GM23248 (cell line): ENCODE measurements at regions not wholly inside any gene's neighbourhood (a gene's known extent, or its start where the extent isn't known, plus 50 kb on each side); places are given as distances from the start of the nearest gene placed in this dataset.

Experiments
- DNase-seq: peaks from one replicate; pipeline ENCODE4 v3.0.0-alpha.2; 2015
- H2AFZ ChIP-seq: fragments of 200-600 bp; sonication (generic); 2 replicates; pipeline ENCODE4 v1.6.1; 2016; ENCODE audit warnings: antibody characterized with exemption
- H3F3A ChIP-seq: fragments of 200-600 bp; sonication (generic); 2 replicates; pipeline ENCODE4 v1.6.1; 2016; ENCODE audit warnings: mild to moderate bottlenecking, antibody characterized with exemption, mixed run types; ENCODE audit not compliant: insufficient read depth
- H3K27ac ChIP-seq: fragments of 200-600 bp; sonication (generic); 2 replicates; pipeline ENCODE4 v1.5.1; 2016; ENCODE audit warnings: mild to moderate bottlenecking
- H3K27me3 ChIP-seq: fragments of 200-600 bp; sonication (generic); replicated peaks from 2 replicates; pipeline ENCODE4 v1.6.1; 2016; ENCODE audit warnings: mild to moderate bottlenecking; ENCODE audit not compliant: insufficient read depth
- H3K36me3 ChIP-seq: fragments of 200-600 bp; sonication (generic); 2 replicates; pipeline ENCODE4 v1.6.1; 2016; ENCODE audit warnings: low read depth, mild to moderate bottlenecking
- H3K4me1 ChIP-seq: fragments of 200-600 bp; sonication (generic); 2 replicates; pipeline ENCODE4 v1.6.1; 2016; ENCODE audit warnings: mild to moderate bottlenecking; ENCODE audit not compliant: insufficient read depth
- H3K4me2 ChIP-seq: fragments of 200-600 bp; sonication (generic); one replicate; pipeline ENCODE4 v1.6.1; 2016; ENCODE audit warnings: mild to moderate bottlenecking; ENCODE audit not compliant: unreplicated experiment
- H3K4me3 ChIP-seq: fragments of 200-600 bp; sonication (generic); 2 replicates; pipeline ENCODE4 v1.5.1; 2016; ENCODE audit warnings: mild to moderate bottlenecking
- H3K79me2 ChIP-seq: fragments of 200-600 bp; sonication (generic); 2 replicates; pipeline ENCODE4 v1.6.1; 2016; ENCODE audit warnings: mild to moderate bottlenecking; ENCODE audit not compliant: insufficient read depth
- H3K9ac ChIP-seq: fragments of 200-600 bp; sonication (generic); 2 replicates; pipeline ENCODE4 v1.6.1; 2016; ENCODE audit warnings: mild to moderate bottlenecking
- H3K9me2 ChIP-seq: fragments of 200-600 bp; sonication (generic); 2 replicates; pipeline ENCODE4 v1.6.1; 2016; ENCODE audit warnings: mixed run types, mild to moderate bottlenecking, moderate library complexity; ENCODE audit not compliant: insufficient read depth
- H3K9me3 ChIP-seq: fragments of 200-600 bp; sonication (generic); one replicate; pipeline ENCODE4 v1.6.1; 2017; ENCODE audit warnings: low read depth
- H4K20me1 ChIP-seq: fragments of 200-600 bp; sonication (generic); 2 replicates; pipeline ENCODE4 v1.6.0; 2016; ENCODE audit not compliant: insufficient read depth
- EZH2 ChIP-seq: fragments of 200-600 bp; sonication (generic); IDR thresholded peaks from 2 replicates; pipeline ENCODE4 v1.6.1; 2018; ENCODE audit warnings: antibody characterized with exemption, mild to moderate bottlenecking; ENCODE audit not compliant: insufficient read depth, poor library complexity, severe bottlenecking
- EZH2phosphoT487 ChIP-seq: fragments of 200-600 bp; sonication (generic); IDR thresholded peaks from 2 replicates; pipeline ENCODE4 v1.6.1; 2018; ENCODE audit warnings: antibody characterized with exemption, moderate library complexity, mild to moderate bottlenecking, low read depth; ENCODE audit not compliant: insufficient read depth
- WGBS, 2 experiments: methylation state at CpG; one replicate each; pipeline ENCODE4 v1.1.6; 2015 to 2017; ENCODE audit warnings: low lambda C conversion rate in 2 of 2, low coverage in 1 of 2; ENCODE audit errors: missing lambda C conversion rate in 2 of 2; 5-methylcytosine and 5-hydroxymethylcytosine counted together
- in situ Hi-C: fragments of 300-500 bp; cut with MboI; formaldehyde crosslinking; loops from 2 replicates; pipeline ENCODE4 v1.15.0; 2020

- Histone ChIP-seq H3K36me3 (no peaks in the 10 kb centered on the region), H3K9me2 (no peaks in the 10 kb centered on the region), H3K4me2 (no peak overlapping the region), H4K20me1 (no peaks in the 10 kb centered on the region), H3K27ac (no peak overlapping the region), H3F3A (no peaks in the 10 kb centered on the region), H3K27me3 (no peaks in the 10 kb centered on the region), H3K4me1 (peaks cover 8% of the 10 kb centered on the region; the same call in 1 of the 2 replicates), H3K79me2 (no peaks in the 10 kb centered on the region), H3K4me3 (no peak overlapping the region), H3K9me3 (no peaks in the 10 kb centered on the region), H3K9ac (no peak overlapping the region), H2AFZ (0 out of 2 replicates have a peak overlapping the region, but pooled peaks have one; percentile 2)
- WGBS, 2 experiments = 29% methylated on average over 1 of the region's 1 CpG
- DNase-seq = no peak
- in situ Hi-C loops = no loop called here
- TF ChIP-seq EZH2phosphoT487 = no peak
- no peak for TF ChIP-seq EZH2
Measured at GRCh38 chr6:47112317-47112716, 70.2 kb upstream of the ADGRF1 start.

DNA sequence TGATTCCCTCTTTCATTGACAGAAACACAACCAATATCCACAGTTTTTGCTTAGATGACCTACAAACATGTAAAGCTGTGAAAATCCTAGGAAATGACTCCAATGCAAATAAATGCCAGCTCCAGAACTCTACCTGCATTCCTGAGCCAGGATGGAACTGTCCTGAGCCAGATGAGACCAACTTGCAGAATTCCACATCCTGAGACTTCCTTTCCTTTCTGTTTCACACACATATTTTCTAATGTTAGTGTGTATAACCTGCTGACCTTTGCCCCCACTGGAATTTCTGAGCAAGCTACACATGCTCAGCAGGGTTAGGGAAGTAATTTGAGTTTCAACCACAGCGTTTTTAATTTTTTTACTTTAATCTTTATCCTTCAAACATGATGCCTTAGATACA lies 69.6 kb upstream of the ADGRF1 start:
- DNase-seq = no peak
- in situ Hi-C loops = no loop called here
- H3K27ac ChIP-seq = no peak overlapping the region

DNA sequence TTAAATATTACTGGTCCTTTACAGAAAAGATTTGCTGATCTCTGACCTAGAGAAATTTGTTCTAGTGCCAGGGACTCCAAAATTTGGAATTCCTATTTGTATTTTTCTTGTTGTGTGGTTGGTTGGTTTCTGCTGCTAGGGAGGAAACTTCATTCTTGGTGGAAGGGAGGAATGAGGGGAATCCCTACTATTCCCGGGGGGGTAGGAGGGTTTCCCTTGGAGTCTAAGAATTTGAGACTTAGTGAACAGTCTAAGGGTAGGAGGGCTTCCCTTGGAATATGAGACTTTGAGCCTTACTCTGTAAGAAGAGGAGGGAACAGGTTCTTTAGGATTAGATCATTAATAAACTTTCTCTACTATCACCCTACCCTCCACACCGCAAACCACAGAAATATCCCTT lies 67.1 kb upstream of the ADGRF1 start:
- in situ Hi-C loops = no loop called here

More for the DNA sequence above, 69.6 kb upstream of the ADGRF1 start:
- Histone ChIP-seq H3K4me3 (no peak overlapping the region), H3K79me2 (no peaks in the 10 kb centered on the region), H3F3A (no peaks in the 10 kb centered on the region), H4K20me1 (no peaks in the 10 kb centered on the region), H3K9me3 (no peaks in the 10 kb centered on the region), H3K9me2 (no peaks in the 10 kb centered on the region), H3K36me3 (no peaks in the 10 kb centered on the region), H3K9ac (no peak overlapping the region), H2AFZ (no peak overlapping the region), H3K27me3 (no peaks in the 10 kb centered on the region), H3K4me2 (no peak overlapping the region), H3K4me1 (peaks cover 8% of the 10 kb centered on the region; the same call in 1 of the 2 replicates)
- WGBS, 2 experiments = 5 to 6% methylated on average over 1 of the region's 1 CpG
- TF ChIP-seq EZH2phosphoT487 (no peak), EZH2 (no peak)

DNA sequence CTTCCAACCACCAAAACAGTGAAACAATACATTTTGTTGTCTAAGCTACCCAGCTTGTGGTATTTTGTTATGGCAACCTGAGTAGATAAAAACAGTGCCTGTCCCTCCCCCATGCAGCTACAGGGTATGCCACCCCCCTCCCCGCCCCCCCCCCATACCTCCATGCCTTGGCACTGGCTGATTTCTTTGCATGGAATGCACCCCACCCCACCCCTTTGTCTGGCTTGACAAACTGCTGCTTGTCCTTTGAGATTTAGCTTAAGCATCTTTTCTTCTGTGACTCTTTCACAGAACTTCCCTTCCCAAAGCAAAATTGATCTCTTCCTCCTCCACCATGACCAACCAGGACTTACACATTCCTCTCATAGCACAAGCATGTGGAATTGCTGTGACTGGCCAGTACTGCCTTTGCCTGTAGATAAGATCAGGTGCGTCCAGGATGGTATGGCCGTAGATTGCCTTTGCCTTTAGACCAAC lies 64.6 kb upstream of the ADGRF1 start:
- H3K9ac ChIP-seq = no peak overlapping the region
- WGBS, 2 experiments = 55 to 63% methylated on average over 3 of the region's 3 CpGs

More for the DNA sequence above, 67.1 kb upstream of the ADGRF1 start:
- Histone ChIP-seq H3F3A (no peaks in the 10 kb centered on the region), H3K9me3 (no peaks in the 10 kb centered on the region), H3K27ac (no peak overlapping the region), H4K20me1 (no peaks in the 10 kb centered on the region), H3K4me2 (no peak overlapping the region), H3K4me1 (peaks cover 9% of the 10 kb centered on the region), H3K27me3 (no peaks in the 10 kb centered on the region), H3K9me2 (no peaks in the 10 kb centered on the region), H3K4me3 (no peak overlapping the region), H3K79me2 (no peaks in the 10 kb centered on the region), H3K36me3 (no peaks in the 10 kb centered on the region), H3K9ac (no peak overlapping the region), H2AFZ (no peak overlapping the region)
- WGBS, 2 experiments = 39 to 40% methylated on average over 2 of the region's 2 CpGs
- DNase-seq = no peak
- TF ChIP-seq EZH2 (no peak), EZH2phosphoT487 (no peak)

More for the DNA sequence above, 64.6 kb upstream of the ADGRF1 start:
- Histone ChIP-seq H3K36me3 (no peaks in the 10 kb centered on the region), H3K27ac (no peak overlapping the region), H3F3A (no peaks in the 10 kb centered on the region), H2AFZ (no peak overlapping the region), H3K9me3 (no peaks in the 10 kb centered on the region), H3K4me3 (no peak overlapping the region), H3K79me2 (no peaks in the 10 kb centered on the region), H3K4me1 (peaks cover 3% of the 10 kb centered on the region; the same call in 1 of the 2 replicates), H3K9me2 (no peaks in the 10 kb centered on the region), H3K27me3 (no peaks in the 10 kb centered on the region), H3K4me2 (no peak overlapping the region), H4K20me1 (no peaks in the 10 kb centered on the region)
- in situ Hi-C loops = no loop called here
- TF ChIP-seq EZH2 (no peak), EZH2phosphoT487 (no peak)
- DNase-seq = no peak
